ENCODE measurements at regions not wholly inside any gene's neighbourhood (a gene's known extent, or its start where the extent isn't known, plus 50 kb on each side); places are given as distances from the start of the nearest gene placed in this dataset.

DNA sequence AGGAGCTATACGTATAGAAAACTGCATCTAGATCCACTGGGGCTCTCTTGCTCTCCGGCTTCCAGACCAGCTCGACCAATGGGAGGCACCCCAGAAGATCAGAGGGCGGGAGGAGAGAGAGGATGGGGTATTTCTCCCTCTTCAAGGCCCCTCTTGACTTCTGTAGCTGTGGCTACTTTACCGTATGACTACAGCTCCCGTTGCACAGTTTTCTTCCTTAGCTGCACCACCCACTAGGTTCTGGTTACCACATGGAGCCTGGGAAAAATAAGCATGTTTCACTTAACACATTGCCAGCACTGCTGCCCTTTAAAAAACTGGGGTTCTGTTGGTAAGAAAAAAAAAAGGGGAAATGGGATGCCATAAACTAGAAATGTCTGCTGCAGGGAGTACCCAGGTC is 214.4 kb downstream of the TBX5 start:
- TF ChIP-seq, protein P1, sequence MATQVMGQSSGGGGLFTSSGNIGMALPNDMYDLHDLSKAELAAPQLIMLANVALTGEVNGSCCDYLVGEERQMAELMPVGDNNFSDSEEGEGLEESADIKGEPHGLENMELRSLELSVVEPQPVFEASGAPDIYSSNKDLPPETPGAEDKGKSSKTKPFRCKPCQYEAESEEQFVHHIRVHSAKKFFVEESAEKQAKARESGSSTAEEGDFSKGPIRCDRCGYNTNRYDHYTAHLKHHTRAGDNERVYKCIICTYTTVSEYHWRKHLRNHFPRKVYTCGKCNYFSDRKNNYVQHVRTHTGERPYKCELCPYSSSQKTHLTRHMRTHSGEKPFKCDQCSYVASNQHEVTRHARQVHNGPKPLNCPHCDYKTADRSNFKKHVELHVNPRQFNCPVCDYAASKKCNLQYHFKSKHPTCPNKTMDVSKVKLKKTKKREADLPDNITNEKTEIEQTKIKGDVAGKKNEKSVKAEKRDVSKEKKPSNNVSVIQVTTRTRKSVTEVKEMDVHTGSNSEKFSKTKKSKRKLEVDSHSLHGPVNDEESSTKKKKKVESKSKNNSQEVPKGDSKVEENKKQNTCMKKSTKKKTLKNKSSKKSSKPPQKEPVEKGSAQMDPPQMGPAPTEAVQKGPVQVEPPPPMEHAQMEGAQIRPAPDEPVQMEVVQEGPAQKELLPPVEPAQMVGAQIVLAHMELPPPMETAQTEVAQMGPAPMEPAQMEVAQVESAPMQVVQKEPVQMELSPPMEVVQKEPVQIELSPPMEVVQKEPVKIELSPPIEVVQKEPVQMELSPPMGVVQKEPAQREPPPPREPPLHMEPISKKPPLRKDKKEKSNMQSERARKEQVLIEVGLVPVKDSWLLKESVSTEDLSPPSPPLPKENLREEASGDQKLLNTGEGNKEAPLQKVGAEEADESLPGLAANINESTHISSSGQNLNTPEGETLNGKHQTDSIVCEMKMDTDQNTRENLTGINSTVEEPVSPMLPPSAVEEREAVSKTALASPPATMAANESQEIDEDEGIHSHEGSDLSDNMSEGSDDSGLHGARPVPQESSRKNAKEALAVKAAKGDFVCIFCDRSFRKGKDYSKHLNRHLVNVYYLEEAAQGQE (IDR thresholded peaks at IDR 0.05; ENCODE audit: insufficient read depth in 1 of 2, low read depth in 2 of 2, low read length in 2 of 2), result no peak
- TF ChIP-seq POLR2AphosphoS5 (IDR thresholded peaks at IDR 0.05; ENCODE audit: low read depth, low read length), result no peak
- TF ChIP-seq TAF1 (IDR thresholded peaks at IDR 0.05; ENCODE audit: borderline replicate concordance, insufficient read depth, low read length), result no peak
- no peak for TF ChIP-seq SIN3A (IDR thresholded peaks at IDR 0.05; ENCODE audit: borderline replicate concordance, insufficient read depth, low read length)
